AG04450 (cell line): ENCODE measurements at regions not wholly inside any gene's neighbourhood (a gene's known extent, or its start where the extent isn't known, plus 50 kb on each side); places are given as distances from the start of the nearest gene placed in this dataset. TPM values are rescaled to one million over a fixed set of nuclear protein-coding genes. Genes with fewer than 3 reads are reported as not detected.

Source experiments
- CTCF ChIA-PET: fragments of 300-600, 350-600 bp; formaldehyde crosslinking; extraction: SDS; loops from one replicate; lab custom pipeline; 2022; ENCODE audit warnings: antibody characterized with exemption, inconsistent platforms; lab: Charles Lee
- POLR2A ChIA-PET: fragments of 350-600 bp; formaldehyde crosslinking; extraction: SDS; loops from one replicate; lab custom pipeline; 2021; ENCODE audit warnings: antibody characterized with exemption, inconsistent platforms; lab: Yijun Ruan, JAX
- DNase-seq: peaks from one replicate; pipeline ENCODE4 v3.0.0-alpha.2; 2011; ENCODE audit warnings: low read depth, low spot score
- H3K27ac ChIP-seq: one replicate; pipeline ENCODE4 v1.5.1; 2012; ENCODE audit warnings: low read depth, low read length, control low read depth
- H3K27me3 ChIP-seq: one replicate; pipeline ENCODE4 v1.6.0; 2012; ENCODE audit warnings: low read length; ENCODE audit not compliant: control insufficient read depth, insufficient read depth
- H3K4me3 ChIP-seq: 2 replicates; pipeline ENCODE4 v1.5.1; 2011; ENCODE audit warnings: mild to moderate bottlenecking, low read depth, low read length, control low read depth
- H3K9me3 ChIP-seq: 2 replicates; pipeline ENCODE4 v1.5.1; 2012; ENCODE audit warnings: low read length; ENCODE audit not compliant: control insufficient read depth, insufficient read depth
- CTCF ChIP-seq: IDR thresholded peaks from 2 replicates; pipeline ENCODE4 v1.5.1; 2011; ENCODE audit warnings: low read depth, low read length, control low read depth, inconsistent platforms
- small RNA-seq: library from RNA; depleted of rRNA; stranded (forward); fragments of <200 nt; gene quantifications from one replicate; pipeline ENCODE3, GENCODE V24; 2012; ENCODE audit warnings: low read depth; ENCODE audit not compliant: insufficient read length

- CTCF ChIA-PET, result no interaction called here
Observed at GRCh38 chr14:25759256-25759655, 709.3 kb upstream of the STXBP6 start.

GRCh38 chr14:25757364-25757763 is 707.4 kb upstream of the STXBP6 start:
- DNase-seq, result no peak
- H3K27ac ChIP-seq, result no peak overlapping the region
- no peaks in the 10 kb centered on the region for H3K27me3 ChIP-seq
- CTCF ChIA-PET, result no interaction called here
- no peak overlapping the region for H3K4me3 ChIP-seq
- TF ChIP-seq CTCF, result no peak
- POLR2A ChIA-PET, result no interaction called here
- H3K9me3 ChIP-seq, result peaks cover 6% of the 10 kb centered on the region; the same call in 1 of the 2 replicates

More at GRCh38 chr14:25759256-25759655, 709.3 kb upstream of the STXBP6 start:
- H3K4me3 ChIP-seq, result no peak overlapping the region
- DNase-seq, result no peak
- H3K27ac ChIP-seq, result no peak overlapping the region
- TF ChIP-seq CTCF, result no peak
- H3K27me3 ChIP-seq, result no peaks in the 10 kb centered on the region
- POLR2A ChIA-PET, result interaction anchor here (0.7 kb wide), 1 partner anchor 858 kb away, joined by 3 read pairs; no protein-coding TSS in a partner anchor
- peaks cover 9% of the 10 kb centered on the region for H3K9me3 ChIP-seq

- Histone ChIP-seq H3K27me3 (no peaks in the 10 kb centered on the region), H3K27ac (no peak overlapping the region), H3K9me3 (peaks cover 6% of the 10 kb centered on the region; the same call in 1 of the 2 replicates), H3K4me3 (no peak overlapping the region)
- ChIA-PET POLR2A (no interaction called here), CTCF (no interaction called here)
- no peak for TF ChIP-seq CTCF
- no peak for DNase-seq
Observed at GRCh38 chr14:25756876-25757275, 706.9 kb upstream of the STXBP6 start.

GRCh38 chr14:25753130-25753529 is 703.2 kb upstream of the STXBP6 start:
- no peak for TF ChIP-seq CTCF
- Histone ChIP-seq H3K9me3 (peaks cover 6% of the 10 kb centered on the region; the same call in 1 of the 2 replicates), H3K27ac (no peak overlapping the region), H3K27me3 (no peaks in the 10 kb centered on the region), H3K4me3 (no peak overlapping the region)
- DNase-seq, result no peak
- ChIA-PET POLR2A (no interaction called here), CTCF (no interaction called here)

GRCh38 chr14:25750436-25750835 is 700.5 kb upstream of the STXBP6 start:
- no peak for TF ChIP-seq CTCF
- Histone ChIP-seq H3K27me3 (no peaks in the 10 kb centered on the region), H3K4me3 (no peak overlapping the region), H3K27ac (no peak overlapping the region), H3K9me3 (no peaks in the 10 kb centered on the region)
- no peak for DNase-seq
- ChIA-PET POLR2A (no interaction called here), CTCF (no interaction called here)

Small RNAs in the stretch of these regions (small RNA-seq; reads per million reads assigned to genes)
- not detected for gene RF00440
